ENCODE measurements at regions not wholly inside any gene's neighbourhood (a gene's known extent, or its start where the extent isn't known, plus 50 kb on each side); places are given as distances from the start of the nearest gene placed in this dataset.
"Not testable (repeated sequence)": the region's sequence is repeated elsewhere in the genome, so short reads cannot be mapped to it uniquely, and the experiment has no call there.

DNA sequence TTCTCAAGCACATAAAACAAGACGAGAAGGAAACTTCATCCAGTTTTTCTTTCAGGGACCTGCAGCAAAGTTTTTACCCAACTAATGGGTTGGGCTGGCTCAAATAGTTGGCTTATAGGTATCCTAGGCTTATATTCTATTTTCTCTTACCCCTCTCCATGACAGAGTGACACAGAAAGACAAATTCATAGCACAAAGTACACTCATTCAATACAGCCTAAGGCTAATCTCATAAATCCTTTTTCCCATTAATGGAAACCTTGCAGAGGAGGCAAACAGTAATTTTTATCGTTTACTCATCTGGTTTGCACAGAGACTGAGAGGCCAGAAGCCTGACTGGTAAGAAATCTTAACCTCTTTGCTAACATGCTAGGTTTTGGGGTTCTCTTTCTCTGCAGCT lies 1589.9 kb downstream of the SLITRK1 start:
- no peak for DNase-seq

DNA sequence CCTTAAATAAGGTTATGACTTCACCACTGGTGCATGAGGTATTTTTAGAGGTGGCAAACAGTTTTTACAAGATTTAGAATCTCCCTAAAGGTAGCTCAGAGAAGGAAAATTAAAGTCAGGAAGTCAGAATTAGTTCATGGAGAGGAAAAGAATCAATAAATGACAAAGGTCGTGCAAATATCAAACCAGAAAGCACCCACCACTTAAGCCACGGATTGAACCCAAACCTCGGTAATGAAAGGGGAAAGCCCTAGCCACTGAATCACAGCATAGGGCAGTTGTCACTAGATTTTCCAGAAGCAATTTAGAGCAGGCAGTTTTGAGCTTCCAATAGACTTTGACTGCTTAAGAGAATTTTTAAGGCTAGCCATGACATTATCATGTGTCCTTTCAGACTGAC lies 1590.4 kb downstream of the SLITRK1 start:
- no peak for DNase-seq

DNA sequence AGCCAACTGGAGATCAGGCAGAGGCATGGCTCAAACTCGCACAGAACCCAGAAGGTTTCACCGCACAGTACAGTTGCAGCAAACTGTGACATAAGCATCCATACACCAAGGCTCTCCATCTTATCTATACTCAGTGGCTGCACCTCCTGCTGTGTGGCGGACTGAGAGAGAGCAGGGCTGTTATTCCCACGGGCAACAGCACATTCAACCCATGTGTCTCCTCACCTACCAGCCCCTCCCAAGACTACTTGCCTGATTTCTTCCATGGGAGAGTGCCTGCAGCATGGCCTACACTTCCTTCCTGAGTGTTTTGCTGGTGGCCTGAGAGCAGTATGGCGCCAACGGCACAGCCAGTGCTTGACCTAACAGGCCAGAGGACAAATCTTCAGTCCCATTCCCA lies 1606.6 kb downstream of the SLITRK1 start:
- no peak for DNase-seq

DNA sequence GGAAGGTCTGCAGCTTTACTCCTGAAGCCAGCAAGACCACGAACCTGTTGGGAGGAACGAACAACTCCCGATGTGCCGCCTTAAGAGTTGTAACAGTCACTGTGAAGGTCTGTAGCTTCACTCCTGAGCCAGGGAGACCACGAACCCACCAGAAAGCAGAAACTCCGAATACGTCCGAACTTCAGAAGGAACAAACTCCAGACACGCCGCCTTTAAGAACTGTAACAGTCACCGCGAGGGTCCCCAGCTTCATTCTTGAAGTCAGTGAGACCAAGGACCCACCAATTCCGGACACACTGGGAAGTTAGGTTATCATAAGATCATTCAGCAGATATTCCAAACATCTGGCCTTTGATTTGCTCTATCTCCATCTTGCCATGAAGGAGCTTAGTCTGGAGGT lies 1623.0 kb downstream of the SLITRK1 start:
- no peak for DNase-seq

DNA sequence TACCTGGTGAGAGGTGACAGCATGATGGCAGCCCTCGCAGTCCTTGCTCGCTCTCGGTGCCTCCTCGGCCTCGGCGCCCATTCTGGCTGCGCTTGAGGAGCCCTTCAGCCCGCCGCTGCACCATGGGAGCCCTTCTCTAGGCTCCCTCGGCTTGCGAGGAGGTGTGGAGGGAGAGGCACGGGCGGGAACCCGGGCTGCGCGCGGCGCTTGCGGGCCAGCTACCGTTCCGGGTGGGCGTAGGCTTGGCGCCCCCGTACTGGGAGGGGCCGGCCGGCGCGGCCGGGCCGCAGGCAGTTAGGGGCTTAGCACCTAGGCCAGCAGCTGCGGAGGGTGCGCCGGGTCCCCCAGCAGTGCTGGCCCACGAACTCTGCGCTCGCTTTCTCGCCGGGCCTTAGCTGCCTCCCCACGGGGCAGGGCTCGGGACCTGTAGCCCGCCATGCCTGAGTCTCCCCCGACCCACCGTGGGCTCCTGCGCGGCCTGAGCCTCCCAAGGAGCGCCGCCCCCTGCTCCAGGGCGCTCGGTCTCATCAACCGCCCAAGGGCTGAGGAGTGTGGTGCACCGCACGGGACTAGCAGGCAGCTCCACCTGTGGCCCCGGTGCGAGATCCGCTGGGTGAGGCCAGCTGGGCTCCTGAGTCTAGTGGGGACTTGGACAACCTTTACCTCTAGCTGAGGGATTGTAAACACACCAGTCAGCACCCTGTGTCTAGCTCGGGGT lies 1624.3 kb downstream of the SLITRK1 start:
- DNase-seq: no peak

DNA sequence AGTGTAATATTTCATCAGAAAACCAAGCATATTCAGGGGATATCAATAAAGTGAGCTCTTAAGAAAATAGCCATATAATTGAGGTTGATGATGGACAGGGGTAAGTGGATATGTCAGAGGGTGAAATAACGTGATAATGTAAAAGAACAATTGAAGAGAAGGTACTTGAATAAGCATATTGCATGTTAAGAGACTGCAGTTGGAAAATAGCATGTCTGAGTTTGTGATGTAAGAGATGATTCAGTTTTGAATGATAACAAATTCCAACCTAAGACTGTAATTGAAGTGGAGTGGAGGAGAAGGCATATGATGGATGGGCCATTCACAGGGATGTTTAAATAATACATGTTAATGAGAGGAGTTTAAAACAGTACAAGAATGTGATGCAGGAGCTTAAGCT lies 1633.5 kb downstream of the SLITRK1 start:
- DNase-seq: no peak

DNA sequence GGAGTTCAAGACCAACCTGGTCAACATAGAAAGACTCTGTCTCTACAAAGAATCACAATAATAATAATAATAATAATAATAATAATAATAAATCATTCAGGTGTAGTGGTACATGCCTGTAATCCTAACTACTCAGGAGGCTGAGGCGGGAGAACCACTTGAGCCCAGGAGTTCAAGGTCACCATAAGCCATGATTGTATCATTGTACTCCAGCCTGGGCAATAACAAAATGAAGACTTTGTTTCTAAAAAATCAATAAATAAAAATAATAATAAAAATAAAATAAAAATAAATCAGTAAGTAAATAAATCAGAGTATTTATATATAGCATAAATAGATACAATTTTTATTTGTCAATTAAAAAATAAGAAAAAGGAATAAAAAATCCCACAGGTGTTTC lies 1636.4 kb downstream of the SLITRK1 start:
- DNase-seq: no peak

DNA sequence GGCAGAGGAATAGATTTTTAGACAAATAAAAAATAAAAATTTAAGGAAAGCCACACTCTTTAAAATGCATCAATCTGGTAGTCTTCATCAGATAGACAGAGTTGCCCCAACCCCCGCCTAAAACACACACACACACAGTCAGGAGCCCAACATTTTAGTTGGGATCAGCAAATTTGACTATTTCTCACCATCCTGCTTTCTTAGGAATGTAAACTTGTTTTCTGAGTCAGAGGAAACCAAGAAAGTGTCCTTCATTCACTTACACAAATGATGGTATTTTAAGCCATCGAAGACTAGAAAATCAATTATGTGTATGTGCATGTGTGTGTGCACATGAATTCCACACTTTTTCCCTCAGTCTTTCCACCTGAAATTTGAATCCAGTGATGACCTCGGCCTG lies 1657.5 kb downstream of the SLITRK1 start:
- no peak for DNase-seq

DNA sequence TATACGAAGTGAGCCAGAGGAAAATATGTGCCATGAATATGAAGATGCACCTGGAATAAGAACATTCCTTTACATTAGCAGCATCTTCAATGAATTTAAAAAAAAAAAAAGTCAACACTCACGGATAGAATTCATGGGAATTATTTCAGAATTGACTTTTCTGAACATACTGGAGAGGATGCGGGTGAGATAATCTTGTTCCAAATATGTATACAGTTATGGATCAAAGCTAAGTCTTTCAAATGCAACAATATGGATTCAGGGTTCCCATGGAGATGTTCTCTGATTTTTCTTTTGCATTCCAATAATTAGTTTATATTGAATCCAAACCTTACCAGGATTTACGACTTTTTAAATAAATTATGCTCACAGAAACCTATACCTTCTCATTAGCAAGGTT lies 1660.7 kb downstream of the SLITRK1 start:
- DNase-seq: no peak

DNA sequence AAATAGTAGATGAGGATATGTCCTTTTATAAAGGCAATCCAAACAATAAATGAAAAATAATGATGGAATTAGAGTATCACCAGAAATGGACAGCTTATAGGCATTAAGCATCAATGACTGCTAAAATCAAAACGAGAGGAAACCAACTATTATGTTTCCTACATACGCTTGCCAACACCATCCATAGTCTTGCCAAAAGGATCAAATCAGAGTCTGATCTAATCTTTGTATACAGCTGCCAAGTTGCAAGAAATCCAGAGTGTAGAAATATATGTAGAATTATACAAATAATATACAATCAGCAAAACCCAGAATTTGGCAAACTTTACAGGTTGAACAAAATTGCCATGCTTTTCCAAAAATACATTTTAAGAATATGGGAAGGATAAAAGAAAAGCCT lies 1661.6 kb downstream of the SLITRK1 start:
- DNase-seq: no peak

DNA sequence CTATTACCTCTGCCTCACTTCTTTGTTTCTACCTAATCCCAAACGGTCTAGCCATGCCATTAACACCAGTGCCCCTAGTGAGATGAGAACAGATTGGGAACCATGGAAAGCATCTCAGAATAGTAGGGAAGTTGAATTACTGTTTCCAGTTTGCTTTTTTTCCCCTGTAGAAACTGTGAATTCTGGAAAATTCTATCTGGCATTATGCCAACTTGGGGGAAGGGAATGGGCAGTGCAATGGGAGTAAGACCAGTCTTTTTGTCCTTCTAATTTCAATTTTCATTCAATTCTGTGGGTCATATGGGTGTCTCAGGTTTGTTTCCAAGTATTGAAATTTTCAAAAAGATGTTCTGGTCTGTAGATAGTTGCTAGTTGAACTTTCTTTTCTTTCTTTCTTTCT lies 1666.1 kb downstream of the SLITRK1 start:
- no peak for DNase-seq

DNA sequence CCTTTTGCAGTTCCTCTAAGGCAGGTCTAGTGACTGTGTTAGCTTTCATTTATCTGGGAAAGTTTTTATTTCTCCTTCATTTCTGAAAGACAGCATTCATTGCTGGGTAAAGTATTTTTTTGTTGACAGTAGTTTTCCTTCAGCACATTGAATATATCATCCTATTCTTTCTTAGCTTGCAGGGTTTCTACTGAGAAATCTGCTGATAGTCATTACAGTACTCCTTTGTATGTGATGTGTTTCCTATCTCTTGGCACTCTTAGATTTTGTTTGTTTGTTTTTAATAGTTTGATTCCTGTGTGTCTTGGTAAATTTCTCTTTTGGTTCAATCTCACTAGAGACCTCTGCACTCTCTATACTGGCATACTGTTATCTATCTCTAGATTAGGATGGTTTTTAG lies 1667.9 kb downstream of the SLITRK1 start:
- no peak for DNase-seq

DNA sequence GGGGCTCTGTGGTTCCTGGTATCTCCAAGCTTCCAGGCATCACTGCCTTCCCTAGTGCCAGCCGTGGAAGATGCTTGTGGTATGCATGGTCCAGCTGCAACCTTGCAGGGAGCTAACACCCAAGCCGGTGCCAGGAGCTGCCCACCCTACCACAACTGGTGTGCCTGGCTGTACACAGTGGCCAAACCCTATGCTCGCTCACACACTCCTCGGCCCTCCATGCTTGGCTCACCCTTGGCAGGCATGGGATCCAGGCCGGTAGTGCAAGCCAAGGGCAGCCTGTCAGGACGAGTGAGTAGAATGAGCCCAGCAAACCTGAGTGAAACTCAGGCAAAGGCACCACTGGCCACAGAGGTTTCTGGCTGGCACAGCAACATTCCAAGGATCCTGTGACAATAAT lies 1676.0 kb downstream of the SLITRK1 start:
- no peak for DNase-seq

DNA sequence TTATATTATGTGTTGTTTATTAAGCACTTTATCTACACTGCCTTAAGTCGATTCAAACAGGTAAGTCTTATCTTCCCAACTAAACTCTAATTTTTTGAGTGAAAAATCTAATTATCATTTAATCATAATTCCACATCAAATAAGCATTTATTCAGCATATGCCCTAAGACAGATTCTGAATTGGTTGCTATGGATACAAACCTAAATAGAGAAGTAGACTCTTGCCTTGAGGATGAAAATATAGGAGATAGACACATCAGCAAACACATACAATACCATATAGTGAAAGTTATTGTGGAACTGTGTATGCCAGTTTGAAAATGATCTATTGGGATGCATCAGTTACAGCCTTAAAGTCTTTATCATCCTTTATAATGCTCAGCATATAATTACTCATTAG lies 1679.9 kb downstream of the SLITRK1 start:
- DNase-seq: no peak

DNA sequence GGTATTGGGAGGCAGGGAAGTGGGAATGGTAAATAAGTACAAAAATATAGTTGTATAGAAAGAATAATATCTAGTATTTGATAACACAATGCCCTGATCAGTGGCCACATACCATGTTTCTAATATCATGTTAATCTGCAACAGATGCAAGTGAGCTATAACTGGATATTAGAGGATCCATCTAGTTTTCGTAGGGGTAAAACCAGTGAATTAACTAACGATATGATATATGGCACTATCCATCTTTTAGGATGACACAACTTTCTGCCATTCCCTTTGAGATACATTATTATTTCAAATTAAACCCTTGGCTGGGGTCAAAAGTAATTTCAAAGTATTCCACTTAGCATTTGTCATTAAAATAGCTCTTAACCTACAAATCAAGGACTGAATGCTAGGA lies 1686.2 kb downstream of the SLITRK1 start:
- no peak for DNase-seq

DNA sequence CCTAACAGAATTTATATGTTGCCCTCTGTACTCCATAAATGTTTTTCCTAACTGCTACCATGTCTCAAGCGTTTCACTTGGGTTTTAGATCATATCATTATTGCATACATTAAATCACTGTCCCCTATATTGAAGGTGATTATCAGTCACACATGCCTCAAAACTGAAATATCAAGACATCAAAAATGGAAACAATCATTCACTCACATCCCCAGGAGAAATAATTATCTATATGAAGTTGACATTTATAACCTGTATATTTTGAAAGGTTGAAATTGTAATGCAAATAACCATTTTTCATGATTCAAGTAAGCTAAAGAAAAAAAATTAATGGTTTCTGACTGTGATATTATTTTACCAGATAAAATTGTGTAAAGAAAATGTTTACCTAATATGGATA lies 1695.0 kb downstream of the SLITRK1 start:
- DNase-seq: no peak

DNA sequence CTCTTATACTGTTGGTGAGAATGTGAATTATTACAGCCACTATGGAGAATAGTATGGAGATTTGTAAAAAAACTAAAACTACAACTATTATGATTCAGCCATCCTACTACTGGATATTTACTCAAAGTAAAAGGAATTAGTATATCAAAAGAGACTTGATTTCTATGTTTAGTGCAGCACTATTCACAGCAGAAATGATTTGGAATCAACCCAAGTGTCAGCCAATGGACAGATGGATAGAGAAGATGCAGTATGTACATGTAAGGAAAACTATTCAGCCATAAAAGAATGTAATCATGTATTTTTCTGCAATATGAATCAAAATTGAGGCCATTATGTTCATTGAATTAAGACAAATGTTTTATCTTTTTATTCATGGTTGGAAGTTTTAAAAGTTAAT lies 1705.5 kb downstream of the SLITRK1 start:
- DNase-seq: no peak

DNA sequence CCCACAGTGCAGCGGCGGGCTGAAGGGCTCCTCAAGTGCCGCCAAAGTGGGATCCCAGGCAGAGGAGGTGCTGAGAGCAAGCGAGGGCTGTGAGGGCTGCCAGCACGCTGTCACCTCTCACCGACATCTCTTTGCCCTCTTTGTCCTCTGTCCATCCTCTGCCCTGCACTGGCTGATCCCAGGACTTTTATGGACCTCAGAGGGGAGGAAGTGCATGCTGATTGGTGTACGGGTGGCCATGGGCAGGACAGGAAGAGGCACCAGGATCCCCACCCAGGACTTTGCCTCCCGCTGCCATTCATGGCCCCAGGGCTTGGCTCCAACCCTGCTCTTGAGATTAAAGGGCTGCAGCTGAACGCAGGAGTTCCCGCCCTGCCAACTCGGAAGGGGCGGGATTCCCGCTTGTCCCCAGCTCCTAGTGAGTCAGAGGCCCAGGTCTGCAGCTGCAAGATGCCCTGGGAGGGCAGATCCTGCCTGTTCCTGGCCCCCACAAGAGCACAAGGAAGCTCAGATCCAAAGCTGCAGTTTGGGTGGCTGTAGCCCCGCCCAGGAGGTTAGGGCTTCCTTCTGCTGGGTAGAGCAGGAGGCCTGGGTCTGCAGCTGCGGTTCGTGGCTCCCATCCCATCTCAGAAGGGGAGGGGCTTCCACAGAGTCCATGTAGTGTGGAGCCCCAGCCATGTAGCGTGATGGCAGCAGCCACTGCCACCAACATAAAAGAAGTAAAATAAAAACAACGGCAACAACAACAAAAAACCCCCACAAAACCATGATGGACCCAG lies 1716.7 kb downstream of the SLITRK1 start:
- no peak for DNase-seq

DNA sequence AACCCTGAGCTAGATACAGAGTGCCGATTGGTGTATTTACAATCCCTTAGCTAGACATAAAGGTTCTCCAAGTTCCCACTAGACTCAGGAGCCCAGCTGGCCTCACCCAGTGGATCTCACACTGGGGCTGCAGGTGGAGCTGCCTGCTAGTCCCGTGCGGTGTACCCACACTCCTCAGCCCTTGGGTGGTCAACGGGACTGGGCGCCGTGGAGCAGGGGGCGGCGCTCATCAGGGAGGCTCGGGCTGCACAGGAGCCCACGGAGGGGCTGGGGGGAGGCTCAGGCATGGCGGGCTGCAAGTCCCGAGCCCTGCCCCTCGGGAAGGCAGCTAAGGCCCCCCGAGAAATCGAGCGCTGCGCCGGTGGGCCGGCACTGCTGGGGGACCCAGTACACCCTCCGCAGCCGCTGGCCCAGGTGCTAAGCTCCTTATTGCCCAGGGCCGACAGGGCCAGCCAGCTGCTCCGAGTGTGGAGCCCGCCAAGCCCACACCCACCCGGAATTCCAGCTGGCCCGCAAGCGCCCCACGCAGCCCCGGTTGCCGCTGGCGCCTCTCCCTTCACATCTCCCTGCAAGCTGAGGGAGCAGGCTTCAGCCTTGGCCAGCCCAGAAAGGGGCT lies 1717.4 kb downstream of the SLITRK1 start:
- not testable (repeated sequence) for DNase-seq

DNA sequence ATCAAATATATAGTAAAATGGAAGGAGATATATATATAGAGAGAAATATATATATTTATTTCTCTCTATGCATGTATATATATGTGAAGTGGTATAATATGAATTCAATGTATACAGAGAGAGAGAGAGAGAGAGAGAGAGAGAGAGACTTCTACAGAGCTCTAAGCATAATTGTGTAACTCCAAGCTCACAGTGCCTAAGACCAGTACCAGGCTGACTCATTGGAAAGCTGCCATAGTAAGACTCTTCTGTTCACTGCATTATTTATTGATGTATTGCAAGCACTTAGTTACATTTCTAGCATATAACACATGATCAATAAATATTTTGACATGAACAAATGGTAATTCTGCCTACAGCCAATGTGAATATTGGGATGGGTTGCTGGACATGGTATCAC lies 1734.7 kb downstream of the SLITRK1 start:
- DNase-seq: no peak

DNA sequence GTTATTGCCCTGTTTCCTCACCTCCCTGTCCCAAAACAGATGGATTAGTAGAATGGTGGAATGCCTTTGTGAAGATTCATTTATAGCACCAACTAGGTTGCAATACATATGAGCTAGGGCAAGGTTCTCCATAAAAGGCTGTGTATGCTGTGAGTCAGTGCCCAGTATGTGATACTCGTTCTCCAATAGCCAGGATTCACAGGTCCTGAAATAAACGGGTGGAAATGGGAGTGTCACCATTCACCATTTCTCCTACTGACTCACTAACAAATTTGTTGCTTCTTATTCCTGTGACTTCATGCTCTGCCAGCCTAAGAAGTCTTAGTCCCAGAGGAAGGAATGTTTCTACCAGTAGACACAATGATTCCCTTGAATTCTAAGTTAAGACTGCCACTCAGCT lies 1745.4 kb downstream of the SLITRK1 start:
- no peak for DNase-seq

DNA sequence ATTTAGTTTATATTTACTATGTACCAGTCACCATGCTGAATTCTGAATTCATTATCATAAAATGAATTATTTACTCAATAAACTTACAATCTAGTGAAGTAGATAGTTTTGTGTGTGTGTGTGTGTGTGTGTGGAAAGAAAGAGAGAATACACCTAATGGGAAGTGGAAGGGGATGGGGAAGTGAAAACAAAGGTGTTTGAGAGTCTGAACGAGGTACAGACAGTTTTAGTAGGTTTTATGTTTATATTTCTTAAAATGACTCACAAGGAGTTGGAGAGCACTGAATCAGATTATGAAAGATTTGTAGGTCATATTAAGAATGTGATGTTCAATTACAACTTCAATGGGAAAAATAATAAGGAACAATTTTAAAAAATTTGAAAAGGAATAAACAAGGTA lies 1753.0 kb downstream of the SLITRK1 start:
- DNase-seq: no peak

DNA sequence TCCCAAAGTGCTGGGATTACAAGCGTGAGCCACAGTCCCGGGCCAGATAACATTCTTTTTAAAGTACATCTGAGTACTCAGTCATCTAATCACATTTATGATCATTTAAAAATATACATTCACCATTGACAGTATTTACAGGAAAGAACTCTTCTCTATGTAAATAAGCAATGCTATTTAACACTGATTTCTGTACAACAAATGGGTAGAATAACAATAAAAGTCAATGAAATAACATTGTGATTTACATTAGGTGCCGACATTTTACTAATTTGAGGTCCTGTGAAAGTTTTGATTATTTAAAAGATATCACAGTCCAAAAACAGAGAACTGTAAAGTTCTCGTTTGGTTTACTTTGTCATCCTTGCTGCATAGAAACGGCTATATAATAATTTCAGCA lies 1763.7 kb downstream of the SLITRK1 start:
- DNase-seq: no peak

DNA sequence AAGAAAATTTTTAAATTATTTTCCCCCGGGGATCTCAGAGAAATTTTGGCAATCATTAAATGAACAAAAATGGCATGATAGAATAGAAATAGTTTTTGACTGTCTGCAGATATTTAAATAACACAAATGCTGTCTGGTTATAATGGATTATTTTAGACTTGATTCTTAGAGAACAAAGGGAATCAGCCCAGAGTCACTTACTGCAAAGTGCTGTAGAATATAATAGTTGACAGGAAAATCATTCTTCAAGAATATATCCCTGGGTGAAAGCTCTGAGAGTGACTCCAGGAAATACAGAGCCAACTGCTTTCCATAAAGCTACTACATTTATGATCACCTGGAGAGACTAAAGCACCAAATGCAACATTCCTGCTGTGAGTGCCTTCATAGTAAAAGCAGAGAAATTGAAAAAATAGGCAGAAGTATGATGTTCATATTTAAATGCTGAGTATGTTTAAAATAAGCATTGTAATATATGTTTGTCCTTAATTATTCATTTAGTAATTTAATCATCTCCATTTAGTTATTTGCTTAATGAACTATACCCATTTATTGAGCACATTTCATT lies 1765.8 kb downstream of the SLITRK1 start:
- DNase-seq: no peak
